GM18511 (cell line): ENCODE measurements at regions not wholly inside any gene's neighbourhood (a gene's known extent, or its start where the extent isn't known, plus 50 kb on each side); places are given as distances from the start of the nearest gene placed in this dataset.
A peak's percentile ranks its signal among the peaks of the same experiment; 100 is the strongest.
"Not testable (repeated sequence)": the region's sequence is repeated elsewhere in the genome, so short reads cannot be mapped to it uniquely, and the experiment has no call there.

Experiments
- ATAC-seq: cut with Tn5 transposase; IDR thresholded peaks from one replicate; pipeline ENCODE4 v1.9.1; 2021; ENCODE audit warnings: mild to moderate bottlenecking, moderate library complexity; ENCODE audit not compliant: unreplicated experiment

GRCh38 chr3:15982667-15983196 lies 185.0 kb upstream of the ANKRD28 start:
- no peak for ATAC-seq

GRCh38 chr3:15983232-15983631 lies 185.5 kb upstream of the ANKRD28 start:
- no peak for ATAC-seq

GRCh38 chr3:15983693-15984092 lies 185.9 kb upstream of the ANKRD28 start:
- no peak for ATAC-seq

GRCh38 chr3:15989419-15989818 lies 185.1 kb upstream of the GALNT15 start:
- no peak for ATAC-seq

GRCh38 chr3:15993660-15994059 lies 180.8 kb upstream of the GALNT15 start:
- ATAC-seq: not testable (repeated sequence)

- not testable (repeated sequence) for ATAC-seq
These were observed 178.0 kb upstream of the GALNT15 start for GRCh38 chr3:15996496-15996895.

- peak; percentile 63 for ATAC-seq
These were observed 177.1 kb upstream of the GALNT15 start for GRCh38 chr3:15997274-15997943.

- ATAC-seq: no peak
These were observed 175.6 kb upstream of the GALNT15 start for GRCh38 chr3:15998911-15999310.

- no peak for ATAC-seq
These were observed 169.7 kb upstream of the GALNT15 start for GRCh38 chr3:16004812-16005211.

- ATAC-seq: no peak
These were observed 163.1 kb upstream of the GALNT15 start for GRCh38 chr3:16011376-16011775.

GRCh38 chr3:16012086-16012485 lies 162.4 kb upstream of the GALNT15 start:
- ATAC-seq: no peak

GRCh38 chr3:16013568-16013967 lies 160.9 kb upstream of the GALNT15 start:
- no peak for ATAC-seq

GRCh38 chr3:16021801-16022200 lies 152.7 kb upstream of the GALNT15 start:
- not testable (repeated sequence) for ATAC-seq

- not testable (repeated sequence) for ATAC-seq
These were observed 150.6 kb upstream of the GALNT15 start for GRCh38 chr3:16023881-16024280.

- ATAC-seq: no peak
These were observed 149.9 kb upstream of the GALNT15 start for GRCh38 chr3:16024548-16024947.

GRCh38 chr3:16026753-16027152 lies 147.7 kb upstream of the GALNT15 start:
- ATAC-seq: no peak

GRCh38 chr3:16028604-16029003 lies 145.9 kb upstream of the GALNT15 start:
- no peak for ATAC-seq

GRCh38 chr3:16030342-16030741 lies 144.1 kb upstream of the GALNT15 start:
- ATAC-seq: no peak

- ATAC-seq: no peak
These were observed 143.0 kb upstream of the GALNT15 start for GRCh38 chr3:16031434-16031833.

GRCh38 chr3:16033889-16034687 lies 140.4 kb upstream of the GALNT15 start:
- ATAC-seq: no peak

GRCh38 chr3:16040991-16041390 lies 133.5 kb upstream of the GALNT15 start:
- no peak for ATAC-seq
